Brain microvascular endothelial cell (primary cell): ENCODE measurements at regions not wholly inside any gene's neighbourhood (a gene's known extent, or its start where the extent isn't known, plus 50 kb on each side); places are given as distances from the start of the nearest gene placed in this dataset.

ENCODE experiments used
- DNase-seq: peaks from one replicate; pipeline ENCODE4 v3.0.0-alpha.2; 2020
- H3K27ac ChIP-seq: fragments of 250-450 bp; sonication (Bioruptor Pico); 2 replicates; pipeline ENCODE4 v1.5.1; 2020; ENCODE audit warnings: mild to moderate bottlenecking, moderate library complexity
- H3K27me3 ChIP-seq: fragments of 250-450 bp; sonication (Bioruptor Pico); replicated peaks from 2 replicates; pipeline ENCODE4 v1.5.1; 2020; ENCODE audit warnings: mild to moderate bottlenecking
- H3K36me3 ChIP-seq: fragments of 250-450 bp; sonication (Bioruptor Pico); replicated peaks from 2 replicates; pipeline ENCODE4 v1.5.1; 2020; ENCODE audit warnings: mild to moderate bottlenecking
- H3K4me3 ChIP-seq: 2 replicates; pipeline ENCODE4 v1.5.1; 2011; ENCODE audit warnings: low read depth, mild to moderate bottlenecking, control low read depth, low read length, moderate library complexity
- CTCF ChIP-seq: IDR thresholded peaks from 2 replicates; pipeline ENCODE4 v1.5.1; 2011; ENCODE audit warnings: low read depth, mild to moderate bottlenecking, moderate library complexity, low read length, control low read depth, inconsistent platforms; ENCODE audit errors: missing control alignments
- in situ Hi-C: cut with HindIII; loops from 2 replicates; pipeline ENCODE4 v1.10.0; 2017; ENCODE audit warnings: low sequenced_read_pairs, low pct_ligation_motif_present

GRCh38 chr6:121743691-121744090 is 308.2 kb downstream of the GJA1 start:
- in situ Hi-C loops = no loop called here
- Histone ChIP-seq H3K36me3 (no peaks in the 10 kb centered on the region), H3K4me3 (no peak overlapping the region), H3K27ac (no peak overlapping the region), H3K27me3 (no peaks in the 10 kb centered on the region)
- TF ChIP-seq CTCF = no peak
- no peak for DNase-seq

- Histone ChIP-seq H3K27ac (no peak overlapping the region), H3K27me3 (no peaks in the 10 kb centered on the region), H3K4me3 (no peak overlapping the region), H3K36me3 (no peaks in the 10 kb centered on the region)
- in situ Hi-C loops = no loop called here
- DNase-seq = no peak
- TF ChIP-seq CTCF = no peak
These were observed 312.9 kb downstream of the GJA1 start for GRCh38 chr6:121748376-121748775.

DNA sequence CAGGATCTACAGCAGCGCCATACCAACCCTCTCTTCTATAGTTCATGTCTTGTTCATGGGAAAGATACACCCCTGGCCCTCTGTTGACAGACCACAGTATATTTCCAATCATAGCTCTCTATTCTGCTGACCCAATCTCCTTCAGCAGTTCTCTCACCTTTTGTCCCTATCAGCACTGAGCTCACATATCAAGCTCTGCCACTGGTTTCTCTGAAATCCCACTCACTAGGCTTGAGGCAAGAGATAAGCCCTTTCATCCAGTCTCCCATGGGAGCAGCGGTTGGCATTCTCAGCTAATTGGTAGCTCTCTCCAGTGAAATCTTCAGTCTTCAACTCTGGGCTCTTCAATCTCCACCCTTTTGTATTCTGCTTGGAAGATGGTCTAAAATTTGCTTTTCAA is 313.4 kb downstream of the GJA1 start:
- TF ChIP-seq CTCF = no peak
- H3K27me3 ChIP-seq = no peaks in the 10 kb centered on the region
- no peak overlapping the region for H3K4me3 ChIP-seq
- H3K27ac ChIP-seq = no peak overlapping the region
- in situ Hi-C loops = no loop called here
- no peak for DNase-seq
- H3K36me3 ChIP-seq = no peaks in the 10 kb centered on the region

- in situ Hi-C loops = no loop called here
- no peaks in the 10 kb centered on the region for H3K36me3 ChIP-seq
- DNase-seq = no peak
These were observed 320.0 kb downstream of the GJA1 start for GRCh38 chr6:121755485-121755884.

GRCh38 chr6:121756666-121757065 is 321.2 kb downstream of the GJA1 start:
- in situ Hi-C loops = no loop called here

More at GRCh38 chr6:121755485-121755884, 320.0 kb downstream of the GJA1 start:
- H3K27me3 ChIP-seq = no peaks in the 10 kb centered on the region
- no peak for TF ChIP-seq CTCF
- no peak overlapping the region for H3K27ac ChIP-seq
- H3K4me3 ChIP-seq = no peak overlapping the region

More at GRCh38 chr6:121756666-121757065, 321.2 kb downstream of the GJA1 start:
- no peak for TF ChIP-seq CTCF
- Histone ChIP-seq H3K27me3 (no peaks in the 10 kb centered on the region), H3K4me3 (no peak overlapping the region), H3K27ac (no peak overlapping the region), H3K36me3 (no peaks in the 10 kb centered on the region)
- no peak for DNase-seq
